ENCODE measurements at regions not wholly inside any gene's neighbourhood (a gene's known extent, or its start where the extent isn't known, plus 50 kb on each side); places are given as distances from the start of the nearest gene placed in this dataset.

- TF ChIP-seq CTCF (IDR thresholded peaks at IDR 0.05) (no peak), POLR2A (IDR thresholded peaks at IDR 0.05) (no peak)
Observed at GRCh38 chr2:46849721-46850556, 65.7 kb downstream of the MCFD2 start.
